GM23338 (cell line): ENCODE measurements at regions not wholly inside any gene's neighbourhood (a gene's known extent, or its start where the extent isn't known, plus 50 kb on each side); places are given as distances from the start of the nearest gene placed in this dataset.

Experiments used
- ATAC-seq: fragments of 200-7000 bp; cut with Tn5 transposase; 3 replicates; pipeline ENCODE4 v1.9.1; 2020
- DNase-seq: peaks from one replicate; pipeline ENCODE4 v3.0.0-alpha.2; 2015; ENCODE audit warnings: low spot score
- H2AFZ ChIP-seq: fragments of 200-600 bp; sonication (generic); 2 replicates; pipeline ENCODE4 v1.8.0; 2016; ENCODE audit warnings: antibody characterized with exemption, mild to moderate bottlenecking, moderate library complexity
- H3F3A ChIP-seq: fragments of 200-600 bp; sonication (generic); replicated peaks from 2 replicates; pipeline ENCODE4 v1.8.0; 2017; ENCODE audit warnings: antibody characterized with exemption, mixed run types, low read depth
- H3K27ac ChIP-seq: fragments of 200-600 bp; sonication (generic); 2 replicates; pipeline ENCODE4 v1.6.1; 2016; ENCODE audit warnings: low read depth
- H3K27me3 ChIP-seq: fragments of 200-600 bp; sonication (generic); 2 replicates; pipeline ENCODE4 v1.8.0; 2016; ENCODE audit warnings: mild to moderate bottlenecking, mixed run types, moderate library complexity; ENCODE audit not compliant: insufficient read depth
- H3K36me3 ChIP-seq: fragments of 200-600 bp; sonication (generic); 2 replicates; pipeline ENCODE4 v1.8.0; 2016; ENCODE audit warnings: mild to moderate bottlenecking; ENCODE audit not compliant: insufficient read depth
- H3K4me1 ChIP-seq: fragments of 200-600 bp; sonication (generic); 2 replicates; pipeline ENCODE4 v1.8.0; 2016; ENCODE audit warnings: mild to moderate bottlenecking, moderate library complexity; ENCODE audit not compliant: insufficient read depth
- H3K4me2 ChIP-seq: fragments of 200-600 bp; sonication (generic); 2 replicates; pipeline ENCODE4 v1.7.1; 2017; ENCODE audit warnings: mixed run types
- H3K4me3 ChIP-seq: fragments of 200-600 bp; sonication (generic); 2 replicates; pipeline ENCODE4 v1.6.1; 2016; ENCODE audit warnings: mixed run types
- H3K79me2 ChIP-seq: fragments of 200-600 bp; sonication (generic); replicated peaks from 2 replicates; pipeline ENCODE4 v1.8.0; 2017; ENCODE audit warnings: mild to moderate bottlenecking; ENCODE audit not compliant: insufficient read depth
- H3K9me2 ChIP-seq: fragments of 200-600 bp; sonication (generic); 2 replicates; pipeline ENCODE4 v1.8.0; 2017; ENCODE audit not compliant: insufficient read depth
- H4K20me1 ChIP-seq: fragments of 200-600 bp; sonication (generic); replicated peaks from 2 replicates; pipeline ENCODE4 v1.8.0; 2017; ENCODE audit warnings: mild to moderate bottlenecking; ENCODE audit not compliant: insufficient read depth
- H3K27ac Mint-ChIP-seq: 2 replicates; pipeline ENCODE4 v1.8.0; 2020; ENCODE audit warnings: inconsistent platforms, mild to moderate bottlenecking, moderate library complexity, mixed read lengths
- H3K27me3 Mint-ChIP-seq: 3 replicates; pipeline ENCODE4 v1.8.0; 2022; ENCODE audit warnings: low read depth, mild to moderate bottlenecking, moderate library complexity, mixed read lengths, inconsistent platforms; ENCODE audit not compliant: insufficient read depth, poor library complexity
- H3K36me3 Mint-ChIP-seq: 3 replicates; pipeline ENCODE4 v1.8.0; 2021; ENCODE audit warnings: low read depth, mild to moderate bottlenecking, inconsistent platforms, moderate library complexity, mixed read lengths
- H3K4me1 Mint-ChIP-seq: 3 replicates; pipeline ENCODE4 v1.8.0; 2020; ENCODE audit warnings: mild to moderate bottlenecking, inconsistent platforms, mixed read lengths
- H3K4me3 Mint-ChIP-seq: 3 replicates; pipeline ENCODE4 v1.8.0; 2021; ENCODE audit warnings: moderate library complexity, mild to moderate bottlenecking, inconsistent platforms, mixed read lengths
- H3K9me3 Mint-ChIP-seq: 3 replicates; pipeline ENCODE4 v1.8.0; 2020; ENCODE audit warnings: moderate library complexity, mild to moderate bottlenecking, inconsistent platforms, mixed read lengths
- CREB1 ChIP-seq: fragments of 250-450 bp; sonication (Bioruptor Pico); IDR thresholded peaks from 2 replicates; pipeline ENCODE4 v1.5.0; 2020; ENCODE audit warnings: low read depth, mild to moderate bottlenecking, moderate library complexity
- CTCF ChIP-seq, 2 experiments: fragments of 200-600 bp in 1 of 2; sonication (generic) in 1 of 2; conservative IDR thresholded peaks; 2 replicates each; pipeline versions ENCODE4 v1.5.1 to v1.6.1; 2016 to 2017; ENCODE audit warnings: antibody characterized with exemption in 2 of 2, low read depth in 2 of 2, mild to moderate bottlenecking in 2 of 2, moderate library complexity in 1 of 2
- ETS1 ChIP-seq: IDR thresholded peaks from 2 replicates; pipeline ENCODE4 v1.6.1; 2016; ENCODE audit warnings: antibody characterized with exemption
- EZH2 ChIP-seq: fragments of 200-600 bp; sonication (generic); IDR thresholded peaks from one replicate; pipeline ENCODE4 v1.8.0; 2017; ENCODE audit warnings: antibody characterized with exemption, mild to moderate bottlenecking, low read depth; ENCODE audit not compliant: unreplicated experiment
- EZH2phosphoT487 ChIP-seq: fragments of 200-600 bp; sonication (generic); IDR thresholded peaks from one replicate; pipeline ENCODE4 v1.8.1; 2018; ENCODE audit warnings: antibody characterized with exemption; ENCODE audit not compliant: unreplicated experiment
- JUNB ChIP-seq: IDR thresholded peaks from one replicate; pipeline ENCODE4 v1.6.1; 2016; ENCODE audit warnings: antibody characterized with exemption; ENCODE audit not compliant: unreplicated experiment
- NANOG ChIP-seq: IDR thresholded peaks from 2 replicates; pipeline ENCODE4 v1.6.1; 2016; ENCODE audit warnings: antibody characterized with exemption, borderline replicate concordance
- POLR2AphosphoS5 ChIP-seq: IDR thresholded peaks from 2 replicates; pipeline ENCODE4 v1.6.1; 2016; ENCODE audit warnings: antibody characterized with exemption, low read depth
- REST ChIP-seq: IDR thresholded peaks from one replicate; pipeline ENCODE4 v1.6.1; 2018; ENCODE audit warnings: antibody characterized with exemption; ENCODE audit not compliant: unreplicated experiment
- STAT1 ChIP-seq: IDR thresholded peaks from one replicate; pipeline ENCODE4 v1.6.1; 2016; ENCODE audit warnings: antibody characterized with exemption; ENCODE audit not compliant: unreplicated experiment
- ZNF114 ChIP-seq: fragments of 250-450 bp; sonication (Bioruptor Pico); IDR thresholded peaks from 2 replicates; pipeline ENCODE4 v1.5.0; 2020; ENCODE audit warnings: mild to moderate bottlenecking, moderate library complexity
- ZNF331 ChIP-seq: fragments of 250-450 bp; sonication (Bioruptor Pico); IDR thresholded peaks from 2 replicates; pipeline ENCODE4 v1.5.0; 2020; ENCODE audit warnings: low read depth, mild to moderate bottlenecking, moderate library complexity

GRCh38 chr5:57611177-57611576 lies 128.6 kb upstream of the ACTBL2 start:
- H3K4me2 ChIP-seq = no peak overlapping the region
- Mint-ChIP-seq H3K36me3 (no peaks in the 10 kb centered on the region), H3K4me1 (peaks cover 8% of the 10 kb centered on the region), H3K27ac (no peak overlapping the region), H3K27me3 (no peaks in the 10 kb centered on the region), H3K4me3 (no peak overlapping the region), H3K9me3 (no peaks in the 10 kb centered on the region)
- no peak overlapping the region for H2AFZ ChIP-seq
- DNase-seq = no peak
- ATAC-seq = no peak
- no peaks in the 10 kb centered on the region for H3K79me2 ChIP-seq
- no peak overlapping the region for H3K27ac ChIP-seq
- H3K4me3 ChIP-seq = no peak overlapping the region
- no peaks in the 10 kb centered on the region for H3K27me3 ChIP-seq
- H3K9me2 ChIP-seq = no peaks in the 10 kb centered on the region
- H3K36me3 ChIP-seq = no peaks in the 10 kb centered on the region
- H3F3A ChIP-seq = no peaks in the 10 kb centered on the region
- no peak for TF ChIP-seq JUNB
- TF ChIP-seq REST = no peak
- no peak for TF ChIP-seq ETS1
- no peak for TF ChIP-seq POLR2AphosphoS5
- no peaks in the 10 kb centered on the region for H4K20me1 ChIP-seq
- 0 out of 2 replicates have a peak, but pooled peaks cover 3% of the 10 kb centered on the region for H3K4me1 ChIP-seq

GRCh38 chr5:57608542-57608941 lies 125.9 kb upstream of the ACTBL2 start:
- no peaks in the 10 kb centered on the region for H4K20me1 ChIP-seq
- Mint-ChIP-seq H3K4me3 (no peak overlapping the region), H3K27me3 (no peaks in the 10 kb centered on the region), H3K9me3 (no peaks in the 10 kb centered on the region), H3K27ac (no peak overlapping the region), H3K36me3 (no peaks in the 10 kb centered on the region), H3K4me1 (peaks cover 8% of the 10 kb centered on the region)
- H2AFZ ChIP-seq = no peak overlapping the region
- H3K4me2 ChIP-seq = no peak overlapping the region
- 0 out of 2 replicates have a peak, but pooled peaks cover 3% of the 10 kb centered on the region for H3K4me1 ChIP-seq
- no peak overlapping the region for H3K27ac ChIP-seq
- no peak overlapping the region for H3K4me3 ChIP-seq
- H3K79me2 ChIP-seq = no peaks in the 10 kb centered on the region
- no peaks in the 10 kb centered on the region for H3K27me3 ChIP-seq
- no peaks in the 10 kb centered on the region for H3F3A ChIP-seq
- H3K36me3 ChIP-seq = no peaks in the 10 kb centered on the region
- no peak for DNase-seq
- H3K9me2 ChIP-seq = no peaks in the 10 kb centered on the region
- no peak for ATAC-seq
- no peak for TF ChIP-seq POLR2AphosphoS5
- no peak for TF ChIP-seq CTCF (conservative IDR thresholded peaks at IDR 0.05; ENCODE audit: low read depth in 2 of 2)
- TF ChIP-seq REST = no peak
- no peak for TF ChIP-seq EZH2phosphoT487
- TF ChIP-seq ZNF331 = no peak
- TF ChIP-seq STAT1 = no peak
- no peak for TF ChIP-seq NANOG
- TF ChIP-seq EZH2 = no peak
- no peak for TF ChIP-seq CREB1 (CRISPR knock-in tag)
- TF ChIP-seq ETS1 = no peak
- no peak for TF ChIP-seq ZNF114 (CRISPR knock-in tag)
